GM18951 (cell line): ENCODE measurements at regions not wholly inside any gene's neighbourhood (a gene's known extent, or its start where the extent isn't known, plus 50 kb on each side); places are given as distances from the start of the nearest gene placed in this dataset.
"Not testable (repeated sequence)": the region's sequence is repeated elsewhere in the genome, so short reads cannot be mapped to it uniquely, and the experiment has no call there.

Experiments used
- POLR2A ChIP-seq: IDR thresholded peaks from 4 replicates; pipeline ENCODE4 v1.6.1; 2011; ENCODE audit warnings: mild to moderate bottlenecking; ENCODE audit not compliant: insufficient read length, insufficient read depth; ENCODE audit errors: extremely low read depth
- in situ Hi-C: fragments of 300-500 bp; cut with MboI; formaldehyde crosslinking; loops from one replicate; pipeline ENCODE4 v1.12.0; 2022; ENCODE audit warnings: low sequenced_read_pairs, mixed read lengths, inconsistent platforms; ENCODE audit not compliant: unreplicated experiment

- in situ Hi-C loops = no loop called here
- no peak for TF ChIP-seq POLR2A
Measured at GRCh38 chr16:35752012-35752772, 2292.8 kb downstream of the TP53TG3F start.

GRCh38 chr16:35752773-35753558 lies 2293.6 kb downstream of the TP53TG3F start:
- in situ Hi-C loops = no loop called here

DNA sequence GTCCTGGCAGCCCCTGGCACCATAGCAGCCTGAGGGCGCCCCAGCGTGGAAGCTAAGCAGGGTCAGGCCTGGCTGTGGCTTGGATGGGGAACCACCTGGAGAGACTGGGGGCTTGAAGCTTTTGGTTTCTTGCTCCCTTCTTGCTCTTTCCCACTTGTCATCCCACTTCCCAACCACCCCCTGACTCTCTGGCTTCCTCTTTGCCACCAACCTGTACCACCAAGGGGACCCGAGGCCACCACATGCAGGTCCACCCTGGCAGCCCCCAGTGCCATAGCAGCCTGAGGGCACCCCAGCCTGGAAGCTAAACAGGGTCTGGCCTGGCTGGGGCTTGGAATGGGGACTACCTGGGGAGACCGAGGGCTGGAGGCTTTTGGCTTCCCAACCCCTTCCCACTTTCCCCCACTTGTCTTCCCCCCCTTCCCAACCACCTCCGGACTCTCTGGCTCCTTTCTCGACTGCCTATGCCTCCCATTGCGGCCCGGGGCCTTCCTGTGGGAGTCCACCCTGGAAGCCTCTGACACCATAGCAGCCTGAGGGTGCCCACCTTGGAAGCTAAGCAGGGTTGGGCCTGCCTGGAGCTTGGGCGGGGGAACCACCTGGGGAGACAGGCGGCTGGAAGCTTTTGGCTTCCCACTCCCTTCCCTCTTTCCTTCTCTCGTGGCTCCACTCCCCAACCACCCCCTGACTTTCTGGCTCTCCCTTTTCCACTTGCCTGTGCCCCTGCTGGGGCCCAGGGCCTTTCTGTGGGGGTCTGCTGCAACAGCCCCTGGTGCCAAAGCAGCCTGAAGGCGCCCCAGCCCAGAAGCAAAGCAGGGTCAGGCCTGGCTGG lies 2294.4 kb downstream of the TP53TG3F start:
- no peak for TF ChIP-seq POLR2A
- in situ Hi-C loops = no loop called here

More at GRCh38 chr16:35752773-35753558, 2293.6 kb downstream of the TP53TG3F start:
- TF ChIP-seq POLR2A = no peak

DNA sequence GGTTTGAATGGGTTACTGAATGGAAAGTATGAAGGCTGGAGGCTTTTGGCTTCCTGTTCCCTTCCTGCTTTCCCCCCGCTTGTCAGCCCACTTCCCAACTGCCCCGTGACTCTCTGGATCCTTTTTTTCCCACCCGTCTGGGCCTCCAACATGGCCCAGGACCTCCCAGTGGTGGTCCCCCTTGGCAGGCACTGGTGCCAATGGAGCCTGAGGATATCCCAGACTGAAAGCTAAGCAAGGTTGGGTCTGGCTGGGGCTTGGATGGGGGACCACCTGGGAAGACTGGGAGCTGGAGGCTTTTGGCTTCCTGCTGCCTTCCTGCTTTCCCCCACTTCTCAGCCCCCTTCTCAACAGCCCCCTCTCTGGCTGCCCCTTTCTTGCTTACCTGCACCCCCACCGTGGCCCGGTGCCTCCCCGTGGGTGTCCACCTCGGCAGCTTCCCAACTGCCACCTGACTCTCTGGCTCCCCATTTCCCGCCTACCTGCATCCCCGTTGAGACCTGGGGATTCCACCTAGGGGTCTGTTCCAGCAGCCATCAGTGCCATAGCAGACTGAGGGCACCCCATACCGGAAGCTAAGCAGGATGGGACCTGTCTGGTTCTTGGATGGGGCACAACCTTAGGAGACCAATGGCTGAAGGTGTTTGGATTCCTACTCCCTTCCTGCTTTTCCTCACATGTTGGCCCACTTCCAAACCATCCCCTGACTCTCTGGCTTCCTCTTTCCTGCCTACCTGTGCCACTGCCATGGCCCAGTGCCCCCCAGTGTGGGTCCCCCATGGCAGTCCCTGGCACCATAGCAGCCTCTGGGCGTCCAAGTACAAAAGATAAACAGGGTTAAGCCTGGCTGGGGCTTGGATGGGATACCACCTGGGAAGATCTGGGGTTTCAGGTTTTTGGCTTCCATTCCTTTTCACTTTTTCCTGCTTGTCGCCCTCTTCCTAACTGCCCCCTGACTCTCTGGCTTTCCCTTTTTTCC lies 2295.3 kb downstream of the TP53TG3F start:
- TF ChIP-seq POLR2A = no peak
- in situ Hi-C loops = no loop called here

DNA sequence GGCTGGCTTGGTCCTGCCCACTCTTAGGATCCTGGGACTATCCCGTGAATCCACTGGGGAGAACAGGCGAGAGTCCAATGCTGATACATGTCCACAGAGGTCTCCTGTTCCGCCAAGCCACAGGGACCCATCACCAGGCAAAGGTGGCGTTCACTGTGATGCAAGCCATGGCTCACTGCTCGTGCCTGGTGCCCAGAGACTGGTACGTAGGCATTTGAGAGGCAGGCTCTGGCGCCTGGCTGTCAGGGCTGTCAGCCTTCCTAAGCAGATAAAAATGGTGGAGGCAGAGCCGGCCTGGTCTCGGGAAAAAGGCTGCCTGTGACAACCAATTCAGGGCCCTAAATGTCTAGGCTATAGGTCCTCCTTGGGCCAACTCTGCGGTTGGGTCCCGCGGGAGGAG lies 2329.0 kb downstream of the TP53TG3F start:
- TF ChIP-seq POLR2A = no peak
- in situ Hi-C loops = no loop called here

- TF ChIP-seq POLR2A = no peak
- in situ Hi-C loops = no loop called here
Measured at GRCh38 chr16:35792516-35793285, 2333.3 kb downstream of the TP53TG3F start.

DNA sequence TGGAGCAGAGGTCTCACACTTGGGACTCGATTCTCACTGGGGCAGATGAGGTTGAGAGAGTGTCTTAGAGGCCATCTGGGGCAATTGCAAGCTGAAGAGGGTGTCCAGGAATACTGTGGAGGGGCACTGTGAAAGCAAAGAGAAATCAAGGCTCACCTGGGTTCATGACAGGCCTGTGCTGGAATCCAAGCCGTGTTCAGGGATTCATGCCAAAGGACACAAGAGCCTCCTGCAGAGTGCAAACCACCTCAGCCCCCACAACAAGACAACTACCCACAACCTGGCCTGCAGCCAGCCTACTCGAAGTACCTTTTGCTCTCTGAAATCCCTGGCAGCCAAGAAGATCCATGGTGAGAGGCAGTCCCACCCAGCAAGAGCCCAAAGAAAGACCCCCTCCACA lies 2334.2 kb downstream of the TP53TG3F start:
- in situ Hi-C loops = no loop called here

GRCh38 chr16:35794896-35795295 lies 2335.5 kb downstream of the TP53TG3F start:
- in situ Hi-C loops = no loop called here
- TF ChIP-seq POLR2A = no peak

More for the DNA sequence above, 2334.2 kb downstream of the TP53TG3F start:
- no peak for TF ChIP-seq POLR2A

GRCh38 chr16:35795361-35796029 lies 2336.1 kb downstream of the TP53TG3F start:
- no peak for TF ChIP-seq POLR2A
- in situ Hi-C loops = no loop called here

- in situ Hi-C loops = no loop called here
- no peak for TF ChIP-seq POLR2A
Measured at GRCh38 chr16:35797811-35798210, 2338.4 kb downstream of the TP53TG3F start.

GRCh38 chr16:35798885-35799426 lies 2339.5 kb downstream of the TP53TG3F start:
- in situ Hi-C loops = no loop called here
- TF ChIP-seq POLR2A = no peak

DNA sequence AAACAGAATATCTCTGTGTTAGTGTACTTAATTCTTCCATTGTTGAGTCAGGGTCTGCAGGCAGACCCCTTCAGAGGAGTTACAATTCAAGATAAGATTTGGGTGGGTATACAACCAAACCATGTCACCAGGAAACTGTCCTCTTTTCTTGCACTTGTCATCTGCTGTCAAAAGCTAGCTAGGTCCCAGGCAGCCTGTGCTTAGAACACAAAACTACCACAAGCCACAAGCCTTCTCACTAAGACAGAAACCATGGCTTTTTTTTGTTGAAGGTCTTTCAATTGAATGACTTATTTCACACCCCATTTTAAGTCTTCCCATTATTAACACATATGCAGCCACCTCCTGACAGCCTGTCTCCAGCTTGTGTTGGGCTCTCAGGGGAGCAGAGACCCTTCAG lies 2345.1 kb downstream of the TP53TG3F start:
- in situ Hi-C loops = not testable (repeated sequence)
